Cardiac fibroblast (primary cell): ENCODE measurements at regions not wholly inside any gene's neighbourhood (a gene's known extent, or its start where the extent isn't known, plus 50 kb on each side); places are given as distances from the start of the nearest gene placed in this dataset.

ENCODE experiments used
- DNase-seq, 2 donors: peaks; one replicate each; pipeline versions ENCODE4 v3.0.0 to v3.0.0-alpha.2; 2010; ENCODE audit warnings: low read depth in 2 of 2
- H3K4me3 ChIP-seq, 2 donors: replicated peaks in 1 of 2; 1 replicate in 1 of 2; 2 replicates in 1 of 2; pipeline ENCODE4 v1.5.1; 2011; ENCODE audit warnings: low read depth in 2 of 2, low read length in 2 of 2, mild to moderate bottlenecking in 2 of 2, moderate library complexity in 1 of 2
- TF ChIP-seq, protein P1 (sequence below): IDR thresholded peaks from one replicate; pipeline ENCODE4 v1.5.1; 2011; ENCODE audit warnings: low read depth, mild to moderate bottlenecking, low read length, inconsistent platforms

DNA sequence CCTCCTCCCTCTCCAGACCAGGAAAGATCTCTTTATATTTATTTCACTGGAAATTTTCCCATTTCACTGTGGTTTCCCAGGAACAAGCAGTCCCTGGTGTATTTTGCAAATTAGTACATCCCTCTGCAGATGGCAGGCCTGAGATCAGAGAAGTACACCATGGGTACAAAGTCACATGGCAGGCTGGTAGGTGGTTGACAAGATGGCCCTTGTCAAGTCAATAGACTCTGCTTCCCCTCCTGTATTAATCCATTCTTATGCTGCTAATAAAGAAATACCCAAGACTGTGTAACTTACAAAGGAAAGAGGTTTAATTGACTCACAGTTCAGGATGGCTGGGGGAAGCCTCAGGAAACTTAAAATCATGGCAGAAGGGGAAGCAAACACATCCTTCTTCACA lies 51.6 kb upstream of the KSR1 start:
- DNase-seq, result no peak
- no peak overlapping the region for H3K4me3 ChIP-seq
- TF ChIP-seq, protein P1, sequence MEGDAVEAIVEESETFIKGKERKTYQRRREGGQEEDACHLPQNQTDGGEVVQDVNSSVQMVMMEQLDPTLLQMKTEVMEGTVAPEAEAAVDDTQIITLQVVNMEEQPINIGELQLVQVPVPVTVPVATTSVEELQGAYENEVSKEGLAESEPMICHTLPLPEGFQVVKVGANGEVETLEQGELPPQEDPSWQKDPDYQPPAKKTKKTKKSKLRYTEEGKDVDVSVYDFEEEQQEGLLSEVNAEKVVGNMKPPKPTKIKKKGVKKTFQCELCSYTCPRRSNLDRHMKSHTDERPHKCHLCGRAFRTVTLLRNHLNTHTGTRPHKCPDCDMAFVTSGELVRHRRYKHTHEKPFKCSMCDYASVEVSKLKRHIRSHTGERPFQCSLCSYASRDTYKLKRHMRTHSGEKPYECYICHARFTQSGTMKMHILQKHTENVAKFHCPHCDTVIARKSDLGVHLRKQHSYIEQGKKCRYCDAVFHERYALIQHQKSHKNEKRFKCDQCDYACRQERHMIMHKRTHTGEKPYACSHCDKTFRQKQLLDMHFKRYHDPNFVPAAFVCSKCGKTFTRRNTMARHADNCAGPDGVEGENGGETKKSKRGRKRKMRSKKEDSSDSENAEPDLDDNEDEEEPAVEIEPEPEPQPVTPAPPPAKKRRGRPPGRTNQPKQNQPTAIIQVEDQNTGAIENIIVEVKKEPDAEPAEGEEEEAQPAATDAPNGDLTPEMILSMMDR, result no peak
